B cell (primary cell): ENCODE measurements at regions not wholly inside any gene's neighbourhood (a gene's known extent, or its start where the extent isn't known, plus 50 kb on each side); places are given as distances from the start of the nearest gene placed in this dataset.
"Not testable (repeated sequence)": the region's sequence is repeated elsewhere in the genome, so short reads cannot be mapped to it uniquely, and the experiment has no call there.

ENCODE experiments used
- ATAC-seq: fragments of 200-7000 bp; cut with Tn5 transposase; one replicate; pipeline ENCODE4 v1.10.0; 2021; ENCODE audit warnings: low read depth, mild to moderate bottlenecking, moderate number of reproducible peaks, moderate library complexity
- CTCF ChIA-PET: fragments of 350-600 bp; sonication (Branson Sonifier 250); formaldehyde crosslinking; loops from one replicate; lab custom pipeline; 2021; ENCODE audit warnings: antibody characterized with exemption, inconsistent platforms; lab: Charles Lee
- POLR2A ChIA-PET: fragments of 350-600 bp; sonication (Branson Sonifier 250); formaldehyde crosslinking; loops from one replicate; lab custom pipeline; 2021; ENCODE audit warnings: antibody characterized with exemption; lab: Charles Lee
- DNase-seq: peaks from one replicate; pipeline ENCODE4 v3.0.0; 2013
- H2AFZ ChIP-seq: 2 replicates; pipeline ENCODE4 v1.6.1; 2012; ENCODE audit warnings: mild to moderate bottlenecking, low read depth, low read length; ENCODE audit not compliant: insufficient read depth, poor library complexity, severe bottlenecking
- H3K27ac ChIP-seq, 2 donors: 1 replicate in 1 of 2; 2 replicates in 1 of 2; pipeline ENCODE4 v1.5.1; 2012 to 2013; ENCODE audit warnings: low read length in 2 of 2, mild to moderate bottlenecking in 2 of 2, moderate library complexity in 1 of 2
- H3K27me3 ChIP-seq, 4 experiments: fragments of 200-600 bp in 1 of 4; sonication (generic) in 1 of 4; replicated peaks in 1 of 4; 1 replicate in 2 of 4; 2 replicates in 2 of 4; pipeline versions ENCODE4 v1.6.1 to v1.7.0; 2013 to 2016; ENCODE audit warnings: low read length in 3 of 4, mild to moderate bottlenecking in 2 of 4, mixed read lengths in 1 of 4, moderate library complexity in 1 of 4; ENCODE audit not compliant: insufficient read depth in 4 of 4, control insufficient read depth in 3 of 4; ENCODE audit errors: control extremely low read depth in 1 of 4
- H3K36me3 ChIP-seq, 2 experiments: replicated peaks in 1 of 2; 1 replicate in 1 of 2; 2 replicates in 1 of 2; pipeline versions ENCODE4 v1.6.1 to v1.7.1; 2013; ENCODE audit warnings: low read length in 1 of 2; ENCODE audit not compliant: insufficient read depth in 2 of 2, control insufficient read depth in 1 of 2; ENCODE audit errors: control extremely low read depth in 1 of 2, extremely low read depth in 1 of 2
- H3K4me1 ChIP-seq, 2 donors: fragments of 200-600 bp in 1 of 2; sonication (generic) in 1 of 2; 1 replicate in 1 of 2; 2 replicates in 1 of 2; pipeline versions ENCODE4 v1.5.1 to v1.6.1; 2013 to 2017; ENCODE audit warnings: low read length in 2 of 2; ENCODE audit not compliant: control insufficient read depth in 2 of 2, insufficient read depth in 2 of 2
- H3K4me2 ChIP-seq: replicated peaks from 2 replicates; pipeline ENCODE3; 2012; ENCODE audit warnings: mild to moderate bottlenecking, low read depth, low read length; ENCODE audit not compliant: poor library complexity, severe bottlenecking
- H3K4me3 ChIP-seq, 5 experiments: fragments of 200-600 bp in 1 of 5; sonication (generic) in 1 of 5; 1 replicate in 3 of 5; 2 replicates in 2 of 5; pipeline versions ENCODE4 v1.5.1 to v1.7.0; 2011 to 2016; ENCODE audit warnings: low read length in 4 of 5, mild to moderate bottlenecking in 4 of 5, low read depth in 2 of 5, control low read depth in 1 of 5, moderate library complexity in 1 of 5; ENCODE audit not compliant: insufficient read depth in 1 of 5; ENCODE audit errors: control extremely low read depth in 1 of 5, extremely low read depth in 1 of 5
- H3K79me2 ChIP-seq: fragments of 200-600 bp; sonication (generic); one replicate; pipeline ENCODE4 v1.6.0; 2016; ENCODE audit warnings: low read length; ENCODE audit not compliant: control insufficient read depth, insufficient read depth
- H3K9ac ChIP-seq: fragments of 200-600 bp; sonication (generic); 2 replicates; pipeline ENCODE4 v1.6.1; 2017; ENCODE audit warnings: mild to moderate bottlenecking, low read length, moderate library complexity
- H3K9me3 ChIP-seq, 3 donors: one replicate each; pipeline versions ENCODE4 v1.6.1 to v1.7.1; 2013; ENCODE audit warnings: low read length in 2 of 3; ENCODE audit not compliant: control insufficient read depth in 2 of 3, insufficient read depth in 1 of 3; ENCODE audit errors: control extremely low read depth in 1 of 3
- H4K20me1 ChIP-seq: 2 replicates; pipeline ENCODE4 v1.6.0; 2012; ENCODE audit warnings: mild to moderate bottlenecking, low read length; ENCODE audit not compliant: insufficient read depth, control insufficient read depth, poor library complexity, severe bottlenecking
- H3K27ac Mint-ChIP-seq: one replicate; pipeline ENCODE4 v1.8.0; 2021; ENCODE audit warnings: mixed read lengths
- H3K27me3 Mint-ChIP-seq: one replicate; pipeline ENCODE4 v1.8.0; 2021; ENCODE audit warnings: mixed read lengths
- H3K4me1 Mint-ChIP-seq: one replicate; pipeline ENCODE4 v1.8.0; 2021; ENCODE audit warnings: mixed read lengths
- H3K4me3 Mint-ChIP-seq: one replicate; pipeline ENCODE4 v1.8.0; 2021; ENCODE audit warnings: mixed read lengths
- H3K9me3 Mint-ChIP-seq: one replicate; pipeline ENCODE4 v1.8.0; 2022; ENCODE audit warnings: mixed read lengths; ENCODE audit not compliant: insufficient read depth
- WGBS: methylation state at CpG from one replicate; pipeline ENCODE4 v1.1.5; 2013; ENCODE audit warnings: missing lambda C conversion rate; ENCODE audit not compliant: insufficient coverage; 5-methylcytosine and 5-hydroxymethylcytosine counted together
- intact Hi-C: fragments of 100-400 bp; cut with micrococcal nuclease; formaldehyde crosslinking; loops from one replicate; pipeline ENCODE4 v1.10.0; 2022

DNA sequence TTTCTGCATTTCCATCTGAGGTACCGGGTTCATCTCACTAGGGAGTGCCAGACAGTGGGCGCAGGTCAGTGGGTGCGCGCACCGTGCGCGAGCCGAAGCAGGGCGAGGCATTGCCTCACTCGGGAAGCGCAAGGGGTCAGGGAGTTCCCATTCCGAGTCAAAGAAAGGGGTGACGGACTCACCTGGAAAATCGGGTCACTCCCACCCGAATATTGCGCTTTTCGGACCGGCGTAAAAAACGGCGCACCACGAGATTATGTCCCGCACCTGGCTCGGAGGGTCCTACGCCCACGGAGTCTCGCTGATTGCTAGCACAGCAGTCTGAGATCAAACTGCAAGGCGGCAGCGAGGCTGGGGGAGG lies 175.1 kb downstream of the MEX3B start:
- H3K4me1 ChIP-seq: peaks cover 11 to 23% of the 10 kb centered on the region in 2 donors
- intact Hi-C loops, H3K27me3 ChIP-seq, H2AFZ ChIP-seq, H3K9me3 ChIP-seq, H3K27ac Mint-ChIP-seq, H3K79me2 ChIP-seq, H3K36me3 ChIP-seq, H3K9me3 Mint-ChIP-seq, ATAC-seq, H4K20me1 ChIP-seq, H3K9ac ChIP-seq, H3K27ac ChIP-seq, H3K27me3 Mint-ChIP-seq, H3K4me3 ChIP-seq, CTCF ChIA-PET, H3K4me2 ChIP-seq, H3K4me3 Mint-ChIP-seq, DNase-seq, POLR2A ChIA-PET: not testable (repeated sequence)
- no CpG with 5 or more reads among the region's 29 CpGs for WGBS
- peaks cover 20% of the 10 kb centered on the region for H3K4me1 Mint-ChIP-seq

DNA sequence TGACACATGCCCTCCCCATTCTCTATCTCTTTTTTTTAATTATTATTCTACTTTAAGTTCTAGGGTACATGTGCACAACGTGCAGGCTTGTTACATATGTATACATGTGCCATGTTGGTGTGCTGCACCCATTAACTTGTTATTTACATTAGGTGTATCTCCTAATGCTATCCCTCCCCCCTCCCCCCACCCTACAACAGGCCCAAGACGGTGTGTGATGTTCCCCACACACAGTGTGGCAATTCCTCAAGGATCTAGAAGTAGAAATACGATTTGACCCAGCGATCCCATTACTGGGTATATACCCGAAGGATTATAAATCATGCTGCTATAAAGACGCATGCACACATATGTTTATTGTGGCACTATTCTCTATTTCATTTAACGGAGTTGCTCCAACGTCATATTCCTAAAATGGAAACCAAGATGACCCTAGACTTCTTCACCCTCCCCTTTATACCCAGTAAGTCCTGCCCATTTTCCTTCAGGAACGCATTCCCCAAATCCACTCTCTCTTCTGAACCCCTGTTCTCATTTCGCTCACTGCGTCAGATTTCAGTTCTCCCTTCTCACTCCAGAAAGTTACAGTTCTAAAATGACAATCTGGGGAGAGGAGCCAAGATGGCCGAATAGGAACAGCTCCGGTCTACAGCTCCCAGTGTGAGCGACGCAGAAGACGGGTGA lies 175.6 kb downstream of the MEX3B start:
- H3K36me3 ChIP-seq, H3K79me2 ChIP-seq, H3K4me3 Mint-ChIP-seq, DNase-seq, H3K27ac Mint-ChIP-seq, POLR2A ChIA-PET, H3K27me3 ChIP-seq, H3K4me2 ChIP-seq, H3K27ac ChIP-seq, H3K9me3 Mint-ChIP-seq, H3K27me3 Mint-ChIP-seq, H2AFZ ChIP-seq, intact Hi-C loops, H4K20me1 ChIP-seq, ATAC-seq, H3K9me3 ChIP-seq, H3K9ac ChIP-seq, H3K4me3 ChIP-seq, CTCF ChIA-PET: not testable (repeated sequence)
- H3K4me1 ChIP-seq: peaks cover 16 to 28% of the 10 kb centered on the region in 2 donors
- H3K4me1 Mint-ChIP-seq: peaks cover 21% of the 10 kb centered on the region
- 88% methylated on average over 12 of the region's 16 CpGs for WGBS
